ELF-1 (cell line): ENCODE measurements at regions not wholly inside any gene's neighbourhood (a gene's known extent, or its start where the extent isn't known, plus 50 kb on each side); places are given as distances from the start of the nearest gene placed in this dataset.
"Not testable (repeated sequence)": the region's sequence is repeated elsewhere in the genome, so short reads cannot be mapped to it uniquely, and the experiment has no call there.

Experiments used
- DNase-seq: peaks from one replicate; pipeline ENCODE4 v3.0.0-alpha.2; 2016; ENCODE audit warnings: low read depth, low spot score

- DNase-seq: no peak
Observed at GRCh38 chr4:116546759-116547158, 538.6 kb downstream of the TRAM1L1 start.

GRCh38 chr4:116544946-116545345 lies 540.4 kb downstream of the TRAM1L1 start:
- no peak for DNase-seq

GRCh38 chr4:116539744-116540143 lies 545.6 kb downstream of the TRAM1L1 start:
- DNase-seq: no peak

GRCh38 chr4:116537828-116538227 lies 547.5 kb downstream of the TRAM1L1 start:
- DNase-seq: no peak

- DNase-seq: not testable (repeated sequence)
Observed at GRCh38 chr4:116536024-116536423, 549.4 kb downstream of the TRAM1L1 start.

GRCh38 chr4:116531870-116532269 lies 553.5 kb downstream of the TRAM1L1 start:
- DNase-seq: peak; percentile 10

GRCh38 chr4:116531026-116531425 lies 554.4 kb downstream of the TRAM1L1 start:
- DNase-seq: no peak

- no peak for DNase-seq
Observed at GRCh38 chr4:116530048-116530447, 555.3 kb downstream of the TRAM1L1 start.

GRCh38 chr4:116529129-116529528 lies 556.2 kb downstream of the TRAM1L1 start:
- DNase-seq: no peak

GRCh38 chr4:116522922-116523321 lies 562.5 kb downstream of the TRAM1L1 start:
- no peak for DNase-seq

- no peak for DNase-seq
Observed at GRCh38 chr4:116520886-116521285, 564.5 kb downstream of the TRAM1L1 start.

GRCh38 chr4:116516711-116517110 lies 568.7 kb downstream of the TRAM1L1 start:
- no peak for DNase-seq

- DNase-seq: peak; percentile 70
Observed at GRCh38 chr4:116515959-116516358, 569.4 kb downstream of the TRAM1L1 start.

GRCh38 chr4:116512552-116512951 lies 572.8 kb downstream of the TRAM1L1 start:
- DNase-seq: no peak

- DNase-seq: peak; percentile 63
Observed at GRCh38 chr4:116501954-116502353, 583.4 kb downstream of the TRAM1L1 start.

GRCh38 chr4:116500225-116500624 lies 585.2 kb downstream of the TRAM1L1 start:
- DNase-seq: no peak

- peak; percentile 7 for DNase-seq
Observed at GRCh38 chr4:116489739-116490138, 595.6 kb downstream of the TRAM1L1 start.

- no peak for DNase-seq
Observed at GRCh38 chr4:116486401-116486800, 599.0 kb downstream of the TRAM1L1 start.

GRCh38 chr4:116480546-116480945 lies 604.8 kb downstream of the TRAM1L1 start:
- no peak for DNase-seq

- no peak for DNase-seq
Observed at GRCh38 chr4:116478343-116478742, 607.0 kb downstream of the TRAM1L1 start.

- no peak for DNase-seq
Observed at GRCh38 chr4:116469582-116469981, 615.8 kb downstream of the TRAM1L1 start.

- no peak for DNase-seq
Observed at GRCh38 chr4:116453127-116453526, 632.2 kb downstream of the TRAM1L1 start.

- no peak for DNase-seq
Observed at GRCh38 chr4:116449764-116450163, 635.6 kb downstream of the TRAM1L1 start.

GRCh38 chr4:116444117-116444516 lies 641.3 kb downstream of the TRAM1L1 start:
- DNase-seq: no peak
